GM12875 (cell line): ENCODE measurements at regions not wholly inside any gene's neighbourhood (a gene's known extent, or its start where the extent isn't known, plus 50 kb on each side); places are given as distances from the start of the nearest gene placed in this dataset.

ENCODE experiments used
- H3K4me3 ChIP-seq: one replicate; pipeline ENCODE4 v1.5.1; 2011; ENCODE audit warnings: low read depth, low read length, control low read depth
- CTCF ChIP-seq: IDR thresholded peaks from 2 replicates; pipeline ENCODE4 v1.5.1; 2011; ENCODE audit warnings: low read depth, mild to moderate bottlenecking, control low read depth, inconsistent platforms, low read length, moderate library complexity, borderline replicate concordance; ENCODE audit not compliant: insufficient read depth

- TF ChIP-seq CTCF: no peak
- no peak overlapping the region for H3K4me3 ChIP-seq
These were observed 864.9 kb upstream of the ID2 start for GRCh38 chr2:7816944-7817343.

- no peak for TF ChIP-seq CTCF
- no peak overlapping the region for H3K4me3 ChIP-seq
These were observed 862.5 kb upstream of the ID2 start for GRCh38 chr2:7819316-7819715.

GRCh38 chr2:7819850-7820249 lies 862.0 kb upstream of the ID2 start:
- H3K4me3 ChIP-seq: no peak overlapping the region
- TF ChIP-seq CTCF: no peak

- no peak for TF ChIP-seq CTCF
- H3K4me3 ChIP-seq: no peak overlapping the region
These were observed 857.6 kb upstream of the ID2 start for GRCh38 chr2:7824211-7824610.

GRCh38 chr2:7825591-7826312 lies 856.1 kb upstream of the ID2 start:
- no peak overlapping the region for H3K4me3 ChIP-seq
- TF ChIP-seq CTCF: no peak

GRCh38 chr2:7826656-7827055 lies 855.2 kb upstream of the ID2 start:
- TF ChIP-seq CTCF: no peak
- H3K4me3 ChIP-seq: no peak overlapping the region

GRCh38 chr2:7829241-7829640 lies 852.6 kb upstream of the ID2 start:
- no peak overlapping the region for H3K4me3 ChIP-seq
- TF ChIP-seq CTCF: no peak
